GM18868 (cell line): ENCODE measurements at regions not wholly inside any gene's neighbourhood (a gene's known extent, or its start where the extent isn't known, plus 50 kb on each side); places are given as distances from the start of the nearest gene placed in this dataset.

ENCODE experiments used
- ATAC-seq: cut with Tn5 transposase; IDR thresholded peaks from one replicate; pipeline ENCODE4 v1.9.1; 2021; ENCODE audit warnings: mild to moderate bottlenecking, moderate library complexity; ENCODE audit not compliant: unreplicated experiment

DNA sequence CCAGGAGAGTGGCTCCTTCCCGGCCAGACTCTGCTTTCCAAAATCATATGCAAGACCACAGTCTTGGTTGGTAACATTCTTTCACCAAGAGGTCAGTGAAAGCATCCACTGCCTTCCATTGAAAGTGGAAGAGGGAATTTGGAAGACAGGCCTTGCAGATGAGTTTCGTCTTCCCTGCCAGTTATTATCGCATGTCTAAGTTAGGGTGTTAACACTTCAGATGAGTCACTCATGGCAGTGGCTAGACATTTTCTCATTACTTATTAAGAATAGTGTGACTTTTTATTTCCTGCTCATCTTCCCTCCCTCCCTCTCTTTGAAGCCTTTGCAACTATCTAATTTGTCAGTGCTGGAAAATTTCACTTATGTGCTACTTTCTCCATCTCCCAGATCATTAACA is 102.9 kb upstream of the EPB41L3 start:
- ATAC-seq, result no peak

GRCh38 chr18:5643288-5643687 is 99.5 kb upstream of the EPB41L3 start:
- no peak for ATAC-seq

DNA sequence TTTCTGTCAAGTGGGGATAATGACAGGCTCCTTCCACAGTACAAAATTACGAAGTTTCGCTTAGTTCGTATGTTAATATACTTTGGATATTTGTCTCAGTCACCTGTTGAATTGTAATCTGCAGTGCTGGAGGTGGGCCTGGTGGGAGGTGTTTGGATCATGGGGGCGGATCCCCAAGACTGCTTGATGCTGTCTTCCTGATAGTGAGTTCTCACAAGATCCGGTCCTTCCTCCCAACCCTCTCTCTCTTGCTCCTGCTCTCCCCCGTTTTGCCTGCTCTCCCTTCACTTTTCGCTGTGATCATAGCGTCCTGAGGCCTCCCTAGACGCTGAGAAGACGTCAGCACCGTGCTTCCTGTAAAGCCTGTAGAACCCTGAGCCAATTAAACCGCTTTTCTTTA is 97.1 kb upstream of the EPB41L3 start:
- no peak for ATAC-seq

DNA sequence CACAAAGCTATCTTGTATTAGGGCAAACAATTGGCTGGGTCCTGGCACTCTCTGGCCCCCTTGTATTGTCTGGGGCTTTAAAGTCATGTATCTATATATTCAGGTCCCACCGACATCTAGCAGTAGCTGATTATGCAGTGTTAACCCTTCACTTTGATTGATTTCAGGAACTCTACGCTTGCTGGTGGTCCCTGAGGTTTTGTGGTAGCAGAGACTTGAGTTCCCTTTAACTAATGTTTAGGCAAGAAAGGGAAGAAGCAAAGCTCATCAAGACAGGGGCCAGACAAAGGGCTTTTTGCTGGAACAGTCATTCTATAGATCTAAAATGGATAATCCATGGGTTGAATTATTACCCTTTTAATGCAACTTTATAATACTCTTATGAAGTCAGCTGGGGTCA is 95.3 kb upstream of the EPB41L3 start:
- ATAC-seq, result no peak

- no peak for ATAC-seq
These were observed 88.2 kb upstream of the EPB41L3 start for GRCh38 chr18:5632041-5632440.

- ATAC-seq, result no peak
These were observed 87.2 kb upstream of the EPB41L3 start for GRCh38 chr18:5630900-5631413.

DNA sequence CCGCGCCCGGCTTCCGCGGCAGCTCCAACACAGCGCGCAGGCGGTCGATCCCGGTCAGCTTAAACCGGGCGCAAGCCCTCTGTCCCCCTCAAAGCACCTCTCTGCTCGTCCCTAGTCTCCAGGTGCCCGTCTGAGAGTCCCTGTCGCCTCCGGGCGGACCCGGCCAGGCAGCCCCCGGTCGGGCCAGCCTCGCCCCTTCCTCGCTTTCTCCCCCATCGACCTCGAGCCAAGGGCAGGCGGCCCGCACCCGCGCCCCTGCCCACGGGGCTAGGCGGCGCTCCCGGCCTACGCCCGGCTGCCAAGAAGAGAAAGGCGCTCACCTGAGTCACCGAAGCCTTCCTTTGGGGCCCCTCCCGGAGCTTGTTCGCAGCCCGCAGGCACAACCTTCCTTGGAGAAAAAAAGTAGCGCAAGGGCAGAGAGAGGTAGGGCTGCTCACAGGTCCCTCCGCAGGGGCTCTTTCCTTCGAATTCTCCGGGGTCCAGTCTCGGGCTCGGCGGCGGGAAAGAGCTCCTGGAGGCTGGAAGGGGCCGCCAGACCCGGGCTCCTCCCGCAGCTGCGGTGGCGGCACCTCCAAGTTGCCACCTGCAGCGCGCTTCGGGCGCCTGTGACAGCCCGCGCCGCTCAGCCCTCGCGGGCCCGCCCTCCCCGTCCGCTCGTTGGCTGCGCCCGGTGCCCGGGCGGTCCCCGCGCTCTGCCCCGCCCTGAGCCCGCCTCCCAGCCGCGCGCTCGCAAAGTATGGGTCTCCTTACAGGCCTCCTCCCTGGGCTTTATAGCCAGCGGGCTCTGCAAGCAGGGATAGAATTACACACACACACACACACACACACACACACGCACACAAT is 86.5 kb upstream of the EPB41L3 start:
- peak; percentile 69 for ATAC-seq

GRCh38 chr18:5628512-5629255 is 84.9 kb upstream of the EPB41L3 start:
- ATAC-seq, result no peak

DNA sequence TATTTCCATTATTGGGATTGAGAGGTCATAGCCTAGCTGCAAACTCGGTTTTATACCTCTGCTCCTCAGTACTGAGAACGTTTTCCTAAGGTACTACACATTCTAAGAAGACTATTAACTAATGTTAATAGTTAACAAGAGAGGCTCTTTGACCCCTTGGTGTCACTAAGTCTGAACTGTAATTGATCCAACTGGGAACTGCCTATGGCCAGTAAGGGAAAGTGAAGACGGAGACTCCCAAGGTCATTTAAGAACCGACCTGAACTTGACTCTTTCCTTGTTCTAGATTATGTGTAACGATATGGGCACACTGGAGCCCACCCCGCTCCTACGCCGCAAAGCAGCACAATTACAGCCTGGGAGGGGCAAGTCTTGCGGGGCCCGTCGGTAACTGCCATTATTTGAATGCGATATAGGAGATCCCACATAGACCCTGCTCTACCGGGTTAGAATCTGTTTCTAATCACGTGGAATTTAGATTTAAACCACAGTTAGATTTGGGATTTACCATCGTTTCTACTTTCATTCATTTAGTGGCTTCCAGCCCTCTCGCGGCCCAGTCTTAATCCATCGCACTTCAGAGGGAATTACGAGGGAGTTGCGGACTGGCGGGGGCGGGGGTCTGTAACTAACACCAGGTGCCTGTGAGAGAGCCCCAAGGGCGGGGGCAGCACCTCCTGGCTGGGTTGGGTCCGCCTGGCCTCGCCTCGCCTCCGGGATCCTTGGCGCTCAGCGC is 84.1 kb upstream of the EPB41L3 start:
- no peak for ATAC-seq

DNA sequence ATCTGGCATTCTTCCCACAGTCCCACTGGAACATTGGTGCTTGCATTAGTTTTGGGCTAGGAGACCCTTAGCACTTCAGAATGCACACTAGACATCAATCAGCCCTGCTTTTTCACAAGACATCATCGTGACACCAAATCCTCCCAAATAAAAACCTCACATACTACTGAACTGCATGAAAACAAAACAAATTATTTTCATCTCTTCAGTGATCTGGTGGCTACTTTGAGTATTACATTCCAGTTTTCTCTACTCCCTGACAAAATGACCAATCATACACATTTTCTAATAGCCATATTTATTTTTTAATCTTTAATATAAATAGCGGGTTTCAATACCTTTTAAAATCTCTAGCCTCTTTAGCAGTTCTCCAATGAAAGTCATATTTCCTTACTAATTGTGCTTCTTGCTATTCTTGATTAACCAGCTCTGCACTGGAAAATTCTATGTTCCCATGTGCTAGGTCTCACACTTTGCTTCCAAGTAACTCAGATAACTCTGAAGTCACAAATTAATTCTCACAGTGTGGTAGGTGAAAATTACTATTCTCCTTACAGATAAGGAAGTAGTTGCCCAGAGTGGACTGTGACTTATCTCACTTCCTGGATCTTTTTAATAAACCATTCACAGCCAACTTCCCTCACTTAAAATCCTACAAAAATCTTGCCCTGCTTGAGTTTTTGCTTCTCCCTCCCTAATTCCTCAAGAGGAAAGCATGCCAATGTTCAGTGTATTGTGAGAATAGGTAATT is 82.5 kb upstream of the EPB41L3 start:
- ATAC-seq, result no peak

GRCh38 chr18:5625076-5625475 is 81.3 kb upstream of the EPB41L3 start:
- ATAC-seq, result no peak

GRCh38 chr18:5622905-5623304 is 79.1 kb upstream of the EPB41L3 start:
- ATAC-seq, result no peak

DNA sequence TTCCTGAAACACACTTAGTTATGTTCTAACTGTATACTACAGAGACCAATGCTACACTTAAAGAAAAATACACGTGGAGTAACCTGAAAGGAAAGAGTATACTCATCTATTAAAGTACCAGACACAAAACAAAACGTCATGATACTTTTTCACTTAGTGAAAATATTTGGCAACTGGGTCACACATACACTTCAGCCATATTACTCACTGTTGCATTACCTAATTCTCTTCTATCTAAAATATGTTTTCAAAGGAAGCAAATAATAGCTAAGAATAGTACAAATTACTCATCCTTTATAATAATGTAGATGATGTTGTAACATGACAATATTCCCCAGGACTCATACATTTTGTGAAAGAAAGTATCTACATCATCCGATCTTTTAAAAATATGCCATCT is 76.5 kb upstream of the EPB41L3 start:
- no peak for ATAC-seq

DNA sequence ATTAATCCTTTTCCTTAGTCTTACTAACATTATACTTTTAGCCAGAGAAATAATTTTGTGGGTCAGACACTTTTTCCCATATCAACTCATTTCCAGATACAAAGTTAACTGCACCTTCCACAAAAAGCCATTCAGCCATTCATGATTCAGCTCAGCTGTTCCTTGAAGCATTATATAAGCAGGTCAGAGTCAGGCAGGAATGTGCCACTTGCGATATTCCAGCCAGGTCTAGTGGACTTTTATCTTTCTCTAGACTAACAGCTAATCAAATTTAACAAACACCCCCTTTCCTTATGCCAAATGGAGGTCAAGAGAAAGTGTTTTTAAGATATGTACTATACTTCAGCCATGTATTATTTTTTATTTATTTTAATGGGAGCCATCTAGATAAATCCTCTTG is 75.6 kb upstream of the EPB41L3 start:
- no peak for ATAC-seq

DNA sequence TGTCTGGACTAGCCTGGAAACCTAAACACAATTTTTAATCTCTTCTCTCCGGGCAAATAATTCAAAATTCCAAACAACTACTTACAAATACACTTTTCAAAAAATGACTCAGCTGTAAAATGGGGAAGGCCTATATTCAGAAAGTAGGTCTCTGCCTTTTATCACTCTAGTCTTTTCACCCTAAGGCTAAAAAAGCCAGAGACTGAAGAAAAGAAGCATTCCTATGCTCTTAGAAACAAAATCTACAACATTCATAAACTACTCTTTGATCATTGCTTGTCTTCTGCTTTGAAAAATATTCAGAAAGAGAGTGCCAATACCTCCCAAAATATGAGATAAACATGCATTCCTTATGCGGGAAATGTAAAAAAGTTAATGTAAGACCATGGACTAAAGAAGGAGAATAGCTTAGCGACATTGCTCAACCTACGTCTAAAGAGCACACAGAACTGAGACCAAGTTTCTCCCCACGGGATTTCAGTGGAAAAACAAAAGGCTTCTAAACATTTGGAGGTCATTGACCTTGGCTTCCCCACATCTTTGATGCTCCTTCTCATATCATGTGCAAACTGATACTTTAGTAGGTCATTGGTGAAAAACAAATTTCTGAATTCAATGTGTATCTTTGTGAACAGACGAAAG is 74.4 kb upstream of the EPB41L3 start:
- no peak for ATAC-seq

GRCh38 chr18:5611221-5611620 is 67.4 kb upstream of the EPB41L3 start:
- no peak for ATAC-seq

DNA sequence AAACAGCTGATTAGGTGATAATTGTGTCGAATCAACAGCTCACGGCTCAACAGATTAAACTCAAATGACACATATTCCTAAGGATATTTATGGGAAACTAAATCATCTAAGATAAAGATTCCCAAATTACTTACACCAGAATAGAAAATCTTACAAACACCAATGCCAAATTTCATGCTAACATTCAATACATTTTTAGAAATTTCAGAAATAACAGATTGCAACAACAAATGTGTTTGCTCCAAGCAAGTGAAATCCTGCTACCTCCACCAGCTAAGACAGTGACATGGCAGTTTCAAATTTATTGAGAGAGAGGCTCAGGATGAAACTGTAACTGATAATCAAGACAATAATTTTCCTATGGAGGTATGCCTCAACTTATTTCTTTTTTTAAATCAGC is 65.0 kb upstream of the EPB41L3 start:
- no peak for ATAC-seq

DNA sequence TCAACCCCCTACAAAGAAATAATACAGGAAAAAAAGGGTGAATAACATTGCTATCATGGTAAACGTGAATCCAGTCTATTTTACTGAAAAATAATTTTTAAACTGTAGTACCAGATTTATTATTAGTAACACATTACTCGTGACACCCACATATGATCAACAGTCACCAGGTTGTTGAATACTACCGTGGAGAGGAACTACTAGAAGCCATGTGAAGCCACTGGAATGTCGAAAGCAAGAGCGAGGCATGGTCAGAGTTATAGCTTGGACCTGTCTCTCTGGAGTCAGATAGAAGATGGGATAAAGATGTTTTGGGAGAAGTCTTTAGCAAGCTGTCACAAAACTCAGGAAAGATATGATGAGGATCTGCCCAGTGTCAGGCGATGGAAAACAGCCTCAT is 63.2 kb upstream of the EPB41L3 start:
- ATAC-seq, result no peak

DNA sequence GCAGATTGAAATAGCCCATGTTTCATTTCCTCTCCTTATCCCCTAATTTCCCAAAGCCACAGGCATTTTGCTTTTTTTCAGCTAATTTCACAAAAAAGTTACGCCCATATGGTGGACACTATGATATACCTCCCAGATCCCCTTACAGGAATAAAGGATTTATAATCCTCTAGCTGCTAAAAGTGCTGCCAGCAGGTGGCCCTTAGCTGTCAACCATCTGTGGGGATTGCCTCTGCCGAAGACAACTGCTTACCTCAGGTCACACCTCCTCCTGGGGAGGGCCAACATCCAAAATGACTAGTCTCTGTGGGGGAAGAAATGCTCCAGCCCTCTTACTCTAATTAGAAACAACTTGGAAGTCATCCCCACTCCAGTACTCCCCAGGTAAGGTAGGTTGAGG is 61.0 kb upstream of the EPB41L3 start:
- no peak for ATAC-seq

- ATAC-seq, result no peak
These were observed 59.4 kb upstream of the EPB41L3 start for GRCh38 chr18:5603153-5603552.
